ENCODE measurements at regions not wholly inside any gene's neighbourhood (a gene's known extent, or its start where the extent isn't known, plus 50 kb on each side); places are given as distances from the start of the nearest gene placed in this dataset.

GRCh38 chr5:89277816-89278215 lies 394.8 kb upstream of the MEF2C start:
- DNase-seq (ENCODE audit: missing footprints), result no peak

DNA sequence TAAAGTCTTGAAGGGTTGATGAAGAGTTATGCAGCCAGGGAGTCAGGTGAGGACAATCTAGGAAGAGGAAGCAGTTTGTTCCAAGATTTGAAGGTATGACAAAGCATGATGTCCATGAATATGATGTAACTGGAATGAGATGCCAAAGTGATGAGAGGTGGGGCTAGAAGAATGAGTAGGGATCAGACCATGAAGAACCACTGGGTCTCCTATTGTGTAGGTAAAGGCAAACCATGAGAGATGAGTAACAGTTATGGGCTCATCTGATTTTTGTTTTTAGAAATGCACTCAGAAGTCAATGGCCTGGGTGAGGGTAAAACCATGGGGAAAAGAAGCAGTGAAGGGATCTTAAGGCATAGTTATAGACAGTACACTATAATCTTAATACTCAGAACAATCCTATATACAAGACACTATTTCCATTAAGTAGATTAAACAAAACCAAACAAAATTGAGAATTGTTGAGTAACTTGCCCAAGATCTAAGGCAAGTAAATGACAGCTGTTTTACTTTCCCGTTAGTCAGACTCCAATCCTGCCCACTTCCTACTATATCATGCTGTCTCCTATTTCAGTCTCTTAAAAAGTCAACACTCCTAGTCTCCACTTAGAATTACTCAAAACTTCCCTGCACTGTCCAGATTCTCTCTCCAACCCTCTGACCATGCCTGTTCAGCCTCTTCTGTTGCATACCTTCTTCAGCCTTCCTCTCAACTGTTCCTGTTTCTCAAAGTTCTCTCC lies 393.8 kb upstream of the MEF2C start:
- intact Hi-C loops (cut with DNase I), result no loop called here
- ATAC-seq (no peak), DNase-seq (ENCODE audit: missing footprints) (no peak)

More at GRCh38 chr5:89277816-89278215, 394.8 kb upstream of the MEF2C start:
- ATAC-seq, result no peak
- intact Hi-C loops (cut with DNase I), result no loop called here

GRCh38 chr5:89275066-89275855 lies 392.3 kb upstream of the MEF2C start:
- ATAC-seq (no peak), DNase-seq (ENCODE audit: missing footprints) (no peak)
- intact Hi-C loops (cut with DNase I), result no loop called here

- DNase-seq (ENCODE audit: missing footprints) (no peak), ATAC-seq (no peak)
- intact Hi-C loops (cut with DNase I), result no loop called here
These were observed 390.3 kb upstream of the MEF2C start for GRCh38 chr5:89273289-89273688.

- DNase-seq (ENCODE audit: missing footprints) (no peak), ATAC-seq (no peak)
- intact Hi-C loops (cut with DNase I), result no loop called here
These were observed 387.9 kb upstream of the MEF2C start for GRCh38 chr5:89270901-89271300.

- no peak for ATAC-seq
- no peak for DNase-seq (ENCODE audit: missing footprints)
- intact Hi-C loops (cut with DNase I), result no loop called here
These were observed 386.7 kb upstream of the MEF2C start for GRCh38 chr5:89269721-89270120.

DNA sequence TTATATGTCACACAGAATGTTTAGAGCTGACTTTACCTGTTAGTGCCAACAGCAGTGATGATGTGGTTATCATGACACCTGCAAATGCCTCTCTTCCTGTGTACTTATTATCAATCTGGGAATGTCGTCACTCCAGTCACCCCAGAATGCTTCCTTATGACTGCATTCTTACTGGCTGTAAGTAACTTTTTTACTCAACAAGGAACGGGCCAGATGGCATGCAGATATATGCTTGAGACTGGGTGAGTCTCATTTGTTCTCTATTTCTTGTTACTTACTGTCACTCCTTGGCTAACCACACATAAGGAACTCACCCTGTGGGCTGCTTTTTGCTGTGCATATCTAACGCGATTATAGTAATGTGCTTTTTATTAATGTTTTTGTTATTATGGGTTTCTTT lies 385.5 kb upstream of the MEF2C start:
- ATAC-seq (no peak), DNase-seq (ENCODE audit: missing footprints) (no peak)
- intact Hi-C loops (cut with DNase I), result no loop called here

GRCh38 chr5:89267788-89268187 lies 384.8 kb upstream of the MEF2C start:
- no peak for DNase-seq (ENCODE audit: missing footprints)
- no peak for ATAC-seq
- intact Hi-C loops (cut with DNase I), result no loop called here

GRCh38 chr5:89265511-89266179 lies 382.7 kb upstream of the MEF2C start:
- DNase-seq (ENCODE audit: missing footprints), result no peak
- ATAC-seq, result no peak
- intact Hi-C loops (cut with DNase I), result no loop called here

DNA sequence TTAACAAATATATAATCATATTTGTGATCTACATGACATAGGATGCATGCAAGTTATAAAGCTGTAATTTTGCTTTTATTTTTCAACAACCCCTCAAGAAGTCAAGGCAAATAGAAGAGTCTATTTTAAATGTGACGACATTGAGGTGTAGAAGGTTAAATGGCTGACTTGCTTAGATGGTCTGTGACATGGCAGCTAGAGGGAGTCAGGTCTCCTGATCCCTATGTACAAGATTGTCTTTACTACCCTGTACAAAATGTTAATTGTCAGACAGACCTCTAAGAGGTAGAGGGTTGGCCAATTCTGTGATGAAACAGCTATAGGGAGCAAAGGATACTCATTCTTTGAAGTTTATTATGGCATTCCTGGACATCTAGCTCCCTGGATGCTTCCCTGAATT lies 380.9 kb upstream of the MEF2C start:
- ATAC-seq, result no peak
- intact Hi-C loops (cut with DNase I), result no loop called here
- no peak for DNase-seq (ENCODE audit: missing footprints)

DNA sequence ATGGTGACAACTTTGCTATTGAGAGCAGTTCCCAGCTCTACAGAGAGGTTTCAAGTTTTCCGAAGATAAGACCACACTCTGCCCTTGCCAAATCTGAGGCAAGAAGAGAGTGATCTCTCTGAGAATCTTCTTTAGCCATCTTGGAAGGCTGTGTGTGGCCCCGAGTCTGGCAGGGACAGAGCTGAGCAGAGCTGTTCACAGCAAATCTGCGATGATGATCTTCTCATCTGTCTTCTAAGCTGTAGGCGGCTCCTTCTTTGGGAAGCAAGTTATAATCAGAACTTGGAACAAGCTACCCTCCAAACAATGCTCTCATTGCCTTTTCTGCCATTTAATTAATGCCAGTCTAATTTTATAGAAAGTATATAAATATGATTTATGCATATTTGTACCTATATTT lies 379.0 kb upstream of the MEF2C start:
- intact Hi-C loops (cut with DNase I), result no loop called here
- DNase-seq (ENCODE audit: missing footprints) (no peak), ATAC-seq (no peak)

DNA sequence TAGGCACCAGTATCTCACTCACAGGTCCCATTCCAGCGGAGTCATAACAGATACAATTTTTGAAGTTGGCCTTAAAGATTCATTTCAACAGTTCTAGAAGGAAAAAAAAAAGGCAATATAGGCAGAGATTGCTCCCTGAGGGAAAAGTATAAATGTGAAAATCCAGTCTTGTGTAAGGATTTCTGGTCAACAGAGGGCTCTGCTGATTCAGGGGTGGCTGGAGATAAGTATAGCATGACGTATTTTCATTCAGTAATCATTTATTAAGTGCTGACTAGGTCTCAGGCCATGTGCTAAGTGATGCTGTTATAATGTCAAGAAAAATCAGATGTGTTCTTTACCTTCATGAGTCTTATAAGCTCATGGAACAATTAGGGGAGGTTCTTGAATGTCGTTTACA lies 377.3 kb upstream of the MEF2C start:
- ATAC-seq (no peak), DNase-seq (ENCODE audit: missing footprints) (no peak)
- intact Hi-C loops (cut with DNase I), result no loop called here

DNA sequence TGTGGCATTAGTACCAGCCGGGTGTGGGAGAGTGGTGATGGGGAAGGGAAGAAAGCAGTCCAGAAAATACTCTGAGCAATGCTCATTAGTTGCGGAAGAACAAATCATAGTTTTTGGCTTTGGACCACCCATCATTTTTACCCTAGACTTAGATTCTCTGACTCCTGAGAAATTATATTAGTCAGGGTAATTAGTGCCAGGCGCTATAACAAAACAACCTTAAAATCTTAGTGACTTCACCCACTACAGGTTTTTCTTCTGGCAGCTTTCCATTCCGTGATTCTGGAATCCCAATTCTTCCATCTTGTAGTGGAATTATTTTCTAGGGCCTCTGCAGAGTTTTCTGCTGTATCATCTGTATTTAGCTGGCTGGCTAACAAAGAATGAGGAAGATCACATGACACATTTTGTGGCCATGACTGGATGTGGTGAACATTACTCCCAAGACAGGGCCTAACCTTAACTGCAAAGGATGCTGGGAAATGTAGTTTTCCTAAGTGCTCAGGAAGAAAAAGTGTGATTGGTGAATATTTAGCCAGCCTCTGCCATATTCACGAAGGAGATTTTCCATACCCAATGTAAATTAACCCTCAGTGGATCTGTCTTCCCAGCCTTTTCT lies 373.0 kb upstream of the MEF2C start:
- intact Hi-C loops (cut with DNase I), result no loop called here
- no peak for ATAC-seq
- DNase-seq (ENCODE audit: missing footprints), result no peak

- ATAC-seq (no peak), DNase-seq (ENCODE audit: missing footprints) (no peak)
- intact Hi-C loops (cut with DNase I), result no loop called here
These were observed 370.8 kb upstream of the MEF2C start for GRCh38 chr5:89253666-89254352.

- intact Hi-C loops (cut with DNase I), result no loop called here
- no peak for ATAC-seq
- DNase-seq (ENCODE audit: missing footprints), result no peak
These were observed 363.9 kb upstream of the MEF2C start for GRCh38 chr5:89246864-89247263.

DNA sequence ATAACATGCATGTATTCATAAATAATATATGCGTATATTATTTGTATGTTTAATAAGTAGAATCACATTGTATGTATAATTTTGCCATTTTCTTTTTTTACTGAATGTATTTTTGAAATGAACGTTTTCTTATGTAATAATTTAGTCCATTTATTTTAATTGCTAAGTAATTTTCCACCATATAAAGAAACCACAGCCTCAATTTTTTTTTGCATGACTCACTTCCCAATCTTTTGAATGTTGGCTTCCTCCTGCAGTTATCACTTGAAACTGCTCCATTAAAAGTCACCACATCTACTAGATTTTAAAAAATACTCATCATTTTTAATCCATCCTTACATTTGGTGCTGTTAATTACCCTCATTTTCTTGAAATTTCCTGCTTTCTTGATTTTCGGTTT lies 363.3 kb upstream of the MEF2C start:
- ATAC-seq, result no peak
- intact Hi-C loops (cut with DNase I), result no loop called here
- no peak for DNase-seq (ENCODE audit: missing footprints)

GRCh38 chr5:89243611-89244010 lies 360.6 kb upstream of the MEF2C start:
- DNase-seq (ENCODE audit: missing footprints), result no peak

DNA sequence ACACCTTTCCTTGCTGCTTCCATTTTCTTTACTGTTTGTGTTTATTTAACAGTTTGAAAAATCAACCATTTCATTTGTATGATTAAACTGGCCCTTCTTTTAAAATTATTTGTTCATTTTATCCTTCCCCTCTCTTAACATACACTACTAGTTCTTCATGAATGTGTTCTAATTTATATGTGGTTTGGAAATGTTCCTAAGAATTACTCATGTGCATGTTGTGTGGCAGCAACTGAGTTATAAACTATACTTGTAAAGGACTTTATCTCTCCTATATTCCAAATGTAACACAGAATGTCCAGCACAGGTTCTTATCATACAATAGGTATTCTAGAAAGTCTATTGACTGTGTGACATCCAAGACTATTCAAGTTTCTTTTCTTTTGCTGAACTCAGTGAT lies 358.2 kb upstream of the MEF2C start:
- no peak for ATAC-seq
- intact Hi-C loops (cut with DNase I), result no loop called here
- DNase-seq (ENCODE audit: missing footprints), result no peak

More at GRCh38 chr5:89243611-89244010, 360.6 kb upstream of the MEF2C start:
- ATAC-seq, result no peak
- intact Hi-C loops (cut with DNase I), result no loop called here

- intact Hi-C loops (cut with DNase I), result no loop called here
- ATAC-seq (no peak), DNase-seq (ENCODE audit: missing footprints) (no peak)
These were observed 353.9 kb upstream of the MEF2C start for GRCh38 chr5:89236900-89237299.

Data from Right ventricle myocardium inferior (tissue), 1 donor.